Mucosa of rectum (tissue), 2 donors: ENCODE measurements at regions not wholly inside any gene's neighbourhood (a gene's known extent, or its start where the extent isn't known, plus 50 kb on each side); places are given as distances from the start of the nearest gene placed in this dataset.

Experiments used
- H3K27ac ChIP-seq, 2 donors: one replicate each; pipeline ENCODE4 v1.7.0; 2013; ENCODE audit warnings: inconsistent platforms in 2 of 2, low read depth in 2 of 2, low read length in 2 of 2
- H3K27me3 ChIP-seq, 2 donors: one replicate each; pipeline ENCODE4 v1.7.0; 2013; ENCODE audit warnings: low read length in 2 of 2; ENCODE audit not compliant: control insufficient read depth in 2 of 2, insufficient read depth in 2 of 2
- H3K36me3 ChIP-seq, 2 donors: one replicate each; pipeline ENCODE4 v1.7.0; 2013; ENCODE audit warnings: low read length in 2 of 2; ENCODE audit not compliant: control insufficient read depth in 2 of 2, insufficient read depth in 2 of 2
- H3K4me1 ChIP-seq, 2 donors: one replicate each; pipeline ENCODE4 v1.7.0; 2013; ENCODE audit warnings: low read length in 2 of 2, mild to moderate bottlenecking in 1 of 2; ENCODE audit not compliant: control insufficient read depth in 2 of 2, insufficient read depth in 2 of 2
- H3K4me3 ChIP-seq, 2 donors: one replicate each; pipeline ENCODE4 v1.7.0; 2013; ENCODE audit warnings: low read length in 2 of 2
- H3K9ac ChIP-seq, 2 donors: one replicate each; pipeline ENCODE4 v1.7.0; 2013; ENCODE audit warnings: low read length in 2 of 2, low read depth in 1 of 2, mild to moderate bottlenecking in 1 of 2
- H3K9me3 ChIP-seq, 2 donors: one replicate each; pipeline ENCODE4 v1.7.0; 2013; ENCODE audit warnings: low read length in 2 of 2; ENCODE audit not compliant: control insufficient read depth in 2 of 2
- donor health status: healthy.
- donor health status: Normal muscosa, but diverticular disease.

DNA sequence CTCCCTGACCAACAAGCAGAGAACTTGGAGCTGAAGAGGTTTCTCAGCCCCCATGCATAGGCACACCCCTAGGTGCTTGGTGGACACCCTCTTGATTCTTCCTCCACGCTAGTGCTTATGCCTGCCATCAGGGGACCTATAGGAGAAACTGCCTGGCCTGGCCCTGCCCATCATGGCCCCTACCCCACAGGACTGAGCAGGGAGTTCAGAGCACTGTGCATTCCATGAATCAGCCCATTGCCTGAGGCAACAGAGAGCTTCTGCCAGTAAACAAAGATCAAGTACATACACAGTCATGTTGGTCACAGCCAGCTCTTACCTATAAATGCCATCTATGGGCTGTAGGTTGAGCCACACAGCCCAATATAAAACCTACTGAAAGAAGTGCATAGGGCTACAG lies 99.1 kb upstream of the EDNRA start:
- Histone ChIP-seq H3K36me3 (no peaks in the 10 kb centered on the region), H3K27me3 (no peaks in the 10 kb centered on the region), H3K4me3 (no peak overlapping the region), H3K9ac (no peak overlapping the region), H3K4me1 (no peaks in the 10 kb centered on the region), H3K27ac (no peak overlapping the region), H3K9me3 (no peaks in the 10 kb centered on the region)

DNA sequence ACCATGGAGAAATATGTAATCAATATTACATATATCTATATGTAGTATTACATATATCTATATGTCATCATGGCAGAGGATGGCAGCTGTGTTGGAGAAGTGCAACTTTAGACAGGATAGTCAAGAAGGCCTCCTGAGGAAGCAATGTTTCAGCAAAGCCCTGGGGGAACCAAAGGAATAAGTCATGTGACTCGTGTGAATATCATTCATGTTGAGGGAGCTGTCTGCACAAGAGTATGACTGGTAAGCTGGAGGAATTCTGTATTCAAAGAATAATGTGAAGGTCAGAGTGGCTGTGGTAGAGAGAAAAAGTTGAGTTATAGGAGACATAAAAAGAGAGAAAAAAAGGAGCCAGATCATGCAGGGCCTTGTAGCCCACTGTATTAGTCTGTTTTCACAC lies 92.9 kb upstream of the EDNRA start:
- Histone ChIP-seq H3K4me1 (no peaks in the 10 kb centered on the region), H3K9ac (no peak overlapping the region), H3K36me3 (no peaks in the 10 kb centered on the region), H3K27me3 (no peaks in the 10 kb centered on the region), H3K9me3 (no peaks in the 10 kb centered on the region), H3K4me3 (no peak overlapping the region), H3K27ac (no peak overlapping the region)

DNA sequence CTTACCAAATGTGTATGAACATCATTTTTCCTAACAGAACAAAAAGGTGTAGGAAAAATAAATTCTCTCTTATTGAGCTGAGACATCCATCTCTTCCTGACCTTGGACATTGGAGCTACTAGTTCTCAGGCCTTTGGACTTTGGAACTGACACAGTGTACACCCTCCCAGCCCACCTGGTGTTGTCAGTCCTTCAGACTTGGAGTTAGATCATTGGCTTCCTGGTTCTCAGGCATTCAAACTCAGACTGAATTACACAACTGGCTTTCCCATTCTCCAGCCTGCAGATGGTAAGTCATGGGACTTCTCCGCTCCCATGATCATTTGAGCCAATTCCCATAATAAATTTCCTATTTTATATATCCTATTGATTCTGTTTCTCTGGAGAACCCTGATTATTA lies 84.8 kb upstream of the EDNRA start:
- H3K9me3 ChIP-seq, result no peaks in the 10 kb centered on the region
- H3K4me3 ChIP-seq, result no peak overlapping the region
- no peaks in the 10 kb centered on the region for H3K27me3 ChIP-seq
- no peak overlapping the region for H3K27ac ChIP-seq
- no peaks in the 10 kb centered on the region for H3K36me3 ChIP-seq
- no peak overlapping the region for H3K9ac ChIP-seq
- H3K4me1 ChIP-seq, result no peaks in the 10 kb centered on the region

DNA sequence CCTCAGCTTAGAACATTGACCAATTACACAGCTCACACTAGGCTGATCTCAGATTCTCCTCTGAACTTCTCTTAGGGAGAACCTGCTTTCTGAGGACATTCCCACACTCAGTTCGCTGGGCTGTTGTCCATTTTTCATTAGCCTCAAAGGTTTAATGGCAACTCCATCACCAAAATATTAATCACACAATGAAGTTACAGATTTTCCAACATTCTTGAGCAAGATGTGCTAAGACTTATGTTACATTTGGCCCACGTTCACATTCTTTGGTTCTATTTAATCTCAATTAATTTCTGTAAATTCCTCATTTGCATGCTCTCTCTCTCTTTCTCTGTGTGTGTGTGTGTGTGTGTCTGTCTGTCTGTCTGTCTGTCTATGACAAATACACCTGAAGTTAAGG lies 82.3 kb upstream of the EDNRA start:
- Histone ChIP-seq H3K4me3 (no peak overlapping the region), H3K27me3 (no peaks in the 10 kb centered on the region), H3K9ac (no peak overlapping the region), H3K36me3 (no peaks in the 10 kb centered on the region), H3K4me1 (no peaks in the 10 kb centered on the region), H3K9me3 (no peaks in the 10 kb centered on the region), H3K27ac (no peak overlapping the region)

DNA sequence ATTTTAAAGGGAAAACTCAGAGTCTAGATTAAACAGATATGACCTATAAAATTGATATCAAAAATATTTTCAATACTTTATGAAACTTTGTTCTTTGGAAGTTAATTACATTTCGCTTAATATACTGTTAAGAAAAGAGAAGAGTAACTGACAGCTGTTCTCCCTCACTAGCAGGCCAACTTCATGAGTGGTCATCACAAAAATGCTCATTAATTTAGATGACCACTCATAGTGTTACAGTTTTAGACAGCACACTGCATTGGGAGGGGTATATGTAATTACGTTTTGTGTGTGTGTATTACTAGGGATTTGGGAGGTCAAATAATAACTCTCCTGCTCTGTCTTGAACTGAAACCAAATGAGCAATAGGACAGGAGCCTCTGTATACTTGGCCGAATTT lies 80.2 kb upstream of the EDNRA start:
- no peak overlapping the region for H3K4me3 ChIP-seq
- H3K27ac ChIP-seq, result no peak overlapping the region
- H3K36me3 ChIP-seq, result no peaks in the 10 kb centered on the region
- H3K9me3 ChIP-seq, result no peaks in the 10 kb centered on the region
- no peak overlapping the region for H3K9ac ChIP-seq
- H3K27me3 ChIP-seq, result no peaks in the 10 kb centered on the region
- H3K4me1 ChIP-seq, result no peaks in the 10 kb centered on the region

DNA sequence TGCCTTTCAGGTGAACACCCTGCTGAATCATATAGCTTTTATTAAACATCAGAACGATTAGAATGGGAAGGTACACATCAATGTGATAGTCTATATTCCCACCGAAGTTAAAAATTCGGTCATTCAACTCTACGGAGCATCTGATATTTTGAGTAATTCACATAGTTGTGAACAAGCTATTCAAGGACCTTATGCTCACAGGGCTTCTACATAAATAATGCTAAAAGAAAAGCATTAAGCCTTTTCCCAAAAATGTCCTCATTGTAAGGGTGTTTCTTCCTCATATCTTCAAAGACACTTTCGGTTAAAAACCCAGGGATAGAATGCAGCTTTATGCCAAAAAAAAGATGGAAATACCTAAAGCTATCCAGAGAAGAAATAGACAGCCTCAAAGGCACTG lies 79.7 kb upstream of the EDNRA start:
- no peak overlapping the region for H3K9ac ChIP-seq
- no peaks in the 10 kb centered on the region for H3K9me3 ChIP-seq
- no peaks in the 10 kb centered on the region for H3K27me3 ChIP-seq
- H3K27ac ChIP-seq, result no peak overlapping the region
- no peaks in the 10 kb centered on the region for H3K36me3 ChIP-seq
- H3K4me1 ChIP-seq, result no peaks in the 10 kb centered on the region
- H3K4me3 ChIP-seq, result no peak overlapping the region

DNA sequence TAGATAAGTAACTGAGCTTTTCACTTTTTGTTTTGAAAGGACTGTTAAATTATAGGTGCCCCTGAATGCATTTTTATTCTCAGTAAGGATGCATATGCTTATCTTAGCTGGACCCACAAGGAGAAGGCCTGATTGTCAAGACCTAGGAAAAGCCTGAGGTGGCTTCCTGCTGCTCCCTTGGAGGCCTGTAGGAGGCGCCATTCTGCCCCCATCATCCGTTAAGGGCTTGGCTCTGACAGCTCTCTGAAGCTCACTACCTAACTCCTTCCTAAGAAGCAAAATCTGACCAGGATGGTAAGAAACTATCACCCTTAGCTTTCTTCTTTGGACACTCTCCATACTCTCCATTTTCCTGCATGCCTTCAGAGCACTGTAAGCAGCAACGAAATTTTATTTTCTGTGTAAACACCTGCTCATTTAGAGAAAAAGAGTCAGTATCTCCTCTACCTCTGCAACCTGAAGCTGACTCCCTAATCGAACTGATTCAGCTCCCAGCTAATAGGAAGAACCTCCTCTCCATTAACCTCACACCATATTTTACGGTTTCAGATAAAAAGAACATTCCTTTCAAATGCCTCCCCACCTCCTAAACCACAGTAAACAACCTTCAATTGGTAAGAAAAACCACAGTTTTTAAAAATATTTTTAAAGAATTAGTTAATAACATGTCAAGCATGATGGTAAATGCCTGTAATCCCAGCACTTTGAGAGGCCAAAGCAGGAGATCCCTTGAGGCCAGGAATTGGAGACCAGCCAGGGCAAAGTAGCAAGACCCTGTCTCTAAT lies 73.4 kb upstream of the EDNRA start:
- Histone ChIP-seq H3K9ac (no peak overlapping the region), H3K4me3 (no peak overlapping the region), H3K9me3 (no peaks in the 10 kb centered on the region), H3K27ac (no peak overlapping the region), H3K27me3 (no peaks in the 10 kb centered on the region), H3K36me3 (no peaks in the 10 kb centered on the region), H3K4me1 (no peaks in the 10 kb centered on the region)

DNA sequence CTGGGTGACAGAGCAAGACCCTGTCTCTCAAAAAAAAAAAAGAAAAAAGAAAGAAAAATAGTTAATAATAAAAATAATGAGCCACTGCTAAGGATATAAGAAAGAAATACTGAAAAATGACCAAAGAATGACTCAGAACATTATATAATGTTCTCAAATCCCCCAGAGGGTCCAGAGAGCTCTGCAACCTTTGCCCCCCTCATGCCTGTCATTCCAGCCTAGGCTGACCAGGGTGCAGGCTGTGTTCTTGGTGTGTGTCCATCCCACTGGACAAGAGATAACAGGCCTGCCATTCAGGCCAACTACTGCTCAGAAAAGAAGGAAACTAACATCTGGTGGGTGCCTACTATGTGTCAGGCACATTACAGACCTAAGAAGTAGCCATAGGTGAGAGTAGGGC lies 72.7 kb upstream of the EDNRA start:
- Histone ChIP-seq H3K27me3 (no peaks in the 10 kb centered on the region), H3K36me3 (no peaks in the 10 kb centered on the region), H3K4me1 (no peaks in the 10 kb centered on the region), H3K27ac (no peak overlapping the region), H3K4me3 (no peak overlapping the region), H3K9me3 (no peaks in the 10 kb centered on the region), H3K9ac (no peak overlapping the region)

DNA sequence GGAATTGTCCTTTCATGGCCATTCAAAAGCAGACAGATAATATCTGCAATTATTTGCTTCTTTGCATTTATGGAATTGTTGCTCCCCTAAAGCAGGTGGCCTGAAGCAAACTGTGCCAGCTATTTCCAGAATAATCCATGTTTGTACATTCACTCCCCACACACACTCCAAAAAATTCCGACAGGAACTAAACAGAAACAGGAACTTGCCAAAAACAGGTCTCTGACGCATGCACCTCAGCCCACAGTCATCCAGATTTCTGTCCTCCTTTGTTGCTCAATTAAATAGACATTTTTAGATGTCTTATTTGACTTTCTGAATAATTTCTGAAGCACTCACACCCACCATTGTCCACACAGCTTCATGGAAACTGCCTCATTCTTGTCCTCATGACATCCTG lies 71.5 kb upstream of the EDNRA start:
- Histone ChIP-seq H3K36me3 (no peaks in the 10 kb centered on the region), H3K9me3 (no peaks in the 10 kb centered on the region), H3K27ac (no peak overlapping the region), H3K9ac (no peak overlapping the region), H3K27me3 (no peaks in the 10 kb centered on the region), H3K4me3 (no peak overlapping the region), H3K4me1 (no peaks in the 10 kb centered on the region)

DNA sequence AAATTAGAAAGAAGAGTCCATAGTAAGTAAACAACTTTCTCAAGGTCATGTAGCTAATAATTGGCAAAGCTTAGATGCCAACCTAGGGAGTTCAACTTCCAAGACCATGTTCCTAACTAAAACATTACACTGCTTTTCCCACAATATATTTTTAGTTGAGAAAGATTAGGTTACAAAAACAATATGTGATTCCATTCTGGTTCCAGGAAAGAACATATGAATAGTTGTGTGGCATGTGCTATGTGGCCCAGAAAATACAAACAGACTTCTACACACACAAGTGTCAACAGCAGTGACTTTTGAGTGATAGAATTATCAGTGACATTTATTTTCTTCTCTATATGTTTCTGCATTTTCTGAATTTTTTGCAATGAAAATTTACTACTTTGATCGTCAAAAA lies 62.7 kb upstream of the EDNRA start:
- Histone ChIP-seq H3K4me3 (no peak overlapping the region), H3K27me3 (no peaks in the 10 kb centered on the region), H3K9me3 (no peaks in the 10 kb centered on the region), H3K36me3 (no peaks in the 10 kb centered on the region), H3K4me1 (no peaks in the 10 kb centered on the region), H3K27ac (no peak overlapping the region), H3K9ac (no peak overlapping the region)

DNA sequence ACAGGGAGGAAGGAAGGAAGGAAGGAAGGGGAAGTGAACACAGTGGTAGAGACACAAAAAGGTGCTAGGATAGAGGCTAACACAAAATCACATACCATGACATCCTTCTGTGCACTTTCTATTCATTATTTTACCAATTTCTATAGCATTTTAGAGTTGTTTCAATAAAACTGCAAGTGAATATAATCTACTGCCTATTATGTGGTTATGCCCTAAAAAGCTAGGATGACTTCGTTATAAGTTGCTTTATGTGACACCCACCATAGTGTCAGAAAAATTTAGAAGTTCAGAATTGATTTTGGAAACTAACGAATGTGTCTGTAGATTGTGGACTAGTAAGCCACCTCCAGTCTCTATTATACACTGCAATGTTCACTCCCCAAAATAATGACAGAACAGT lies 59.4 kb upstream of the EDNRA start:
- Histone ChIP-seq H3K4me3 (no peak overlapping the region), H3K27me3 (no peaks in the 10 kb centered on the region), H3K27ac (no peak overlapping the region), H3K4me1 (no peaks in the 10 kb centered on the region), H3K9me3 (no peaks in the 10 kb centered on the region), H3K36me3 (no peaks in the 10 kb centered on the region), H3K9ac (no peak overlapping the region)
